Activated naive CD8-positive, alpha-beta T cell treated with anti-CD3 and anti-CD28 coated beads, Interleukin-2, amount 10 ng/mL, durations not matched to agents 7 days and 5 days (primary cell): ENCODE measurements at regions not wholly inside any gene's neighbourhood (a gene's known extent, or its start where the extent isn't known, plus 50 kb on each side); places are given as distances from the start of the nearest gene placed in this dataset.

Experiments used
- ATAC-seq: fragments of 150-1000 bp; cut with Tn5 transposase; one replicate; pipeline ENCODE4 v1.10.0; 2021; ENCODE audit warnings: low read depth, moderate library complexity
- POLR2A ChIA-PET: fragments of 350-600 bp; sonication (Branson Sonifier 250); formaldehyde crosslinking; loops from one replicate; lab custom pipeline; 2021; ENCODE audit warnings: antibody characterized with exemption; lab: Charles Lee
- DNase-seq: peaks from one replicate; pipeline ENCODE4 v3.0.0; 2021
- H3K27ac Mint-ChIP-seq: one replicate; pipeline ENCODE4 v1.8.0; 2022; ENCODE audit warnings: mild to moderate bottlenecking, mixed read lengths
- H3K27me3 Mint-ChIP-seq: one replicate; pipeline ENCODE4 v1.8.0; 2022; ENCODE audit warnings: mild to moderate bottlenecking, moderate library complexity, mixed read lengths
- H3K36me3 Mint-ChIP-seq: one replicate; pipeline ENCODE4 v1.8.0; 2021; ENCODE audit warnings: mild to moderate bottlenecking, mixed read lengths
- H3K4me1 Mint-ChIP-seq: one replicate; pipeline ENCODE4 v1.8.0; 2021; ENCODE audit warnings: mixed read lengths
- H3K4me3 Mint-ChIP-seq: one replicate; pipeline ENCODE4 v1.8.0; 2022; ENCODE audit warnings: mild to moderate bottlenecking, moderate library complexity, mixed read lengths
- H3K9me3 Mint-ChIP-seq: one replicate; pipeline ENCODE4 v1.8.0; 2021; ENCODE audit warnings: mixed read lengths

DNA sequence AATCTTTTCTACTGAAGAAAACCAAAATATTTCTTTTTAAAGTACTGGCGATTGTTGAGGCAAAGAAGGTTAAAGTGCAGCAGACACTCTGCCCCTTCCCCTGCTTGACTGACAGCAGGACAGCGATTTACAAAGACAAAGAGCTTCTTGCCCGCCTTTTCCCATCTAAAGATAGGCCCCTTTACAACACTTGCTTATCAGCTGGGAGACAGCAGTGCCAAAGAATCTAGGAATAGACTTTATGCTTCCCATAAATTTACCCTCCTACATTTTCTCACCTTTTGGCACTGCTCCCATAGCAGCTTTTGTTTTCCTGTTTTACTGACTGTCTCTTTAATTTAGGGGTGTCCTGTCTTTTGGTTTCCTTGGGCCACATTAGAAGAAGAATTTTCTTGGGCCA lies 824.1 kb downstream of the CCSER2 start:
- ATAC-seq (no peak), DNase-seq (no peak)
- H3K36me3 Mint-ChIP-seq, result no peaks in the 10 kb centered on the region
- H3K27ac Mint-ChIP-seq, result no peak overlapping the region
- H3K4me3 Mint-ChIP-seq, result no peak overlapping the region
- no peaks in the 10 kb centered on the region for H3K4me1 Mint-ChIP-seq
- no peaks in the 10 kb centered on the region for H3K27me3 Mint-ChIP-seq
- POLR2A ChIA-PET, result no interaction called here
- no peaks in the 10 kb centered on the region for H3K9me3 Mint-ChIP-seq

DNA sequence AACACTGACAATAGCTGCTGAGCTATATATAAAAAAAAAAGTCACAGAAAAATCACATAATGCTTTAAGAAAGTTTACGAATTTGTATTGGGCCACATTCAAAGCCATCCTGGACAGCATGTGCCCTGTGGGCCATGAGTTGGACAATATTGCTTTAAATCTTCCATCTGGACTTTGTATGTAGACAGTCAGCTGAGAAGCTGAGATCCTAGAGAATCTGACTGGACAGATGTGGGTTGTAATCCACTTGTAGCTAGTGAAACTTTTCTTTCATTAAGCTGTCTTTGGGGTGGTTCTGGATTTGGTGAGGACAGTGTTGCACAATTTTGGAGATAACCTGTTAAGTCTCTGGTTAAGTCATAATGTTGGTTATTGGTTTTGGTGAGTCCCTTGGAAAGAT lies 824.5 kb downstream of the CCSER2 start:
- H3K36me3 Mint-ChIP-seq, result no peaks in the 10 kb centered on the region
- no peak overlapping the region for H3K4me3 Mint-ChIP-seq
- no peak overlapping the region for H3K27ac Mint-ChIP-seq
- POLR2A ChIA-PET, result no interaction called here
- no peaks in the 10 kb centered on the region for H3K4me1 Mint-ChIP-seq
- no peaks in the 10 kb centered on the region for H3K9me3 Mint-ChIP-seq
- no peak for DNase-seq
- no peaks in the 10 kb centered on the region for H3K27me3 Mint-ChIP-seq
- ATAC-seq, result no peak

DNA sequence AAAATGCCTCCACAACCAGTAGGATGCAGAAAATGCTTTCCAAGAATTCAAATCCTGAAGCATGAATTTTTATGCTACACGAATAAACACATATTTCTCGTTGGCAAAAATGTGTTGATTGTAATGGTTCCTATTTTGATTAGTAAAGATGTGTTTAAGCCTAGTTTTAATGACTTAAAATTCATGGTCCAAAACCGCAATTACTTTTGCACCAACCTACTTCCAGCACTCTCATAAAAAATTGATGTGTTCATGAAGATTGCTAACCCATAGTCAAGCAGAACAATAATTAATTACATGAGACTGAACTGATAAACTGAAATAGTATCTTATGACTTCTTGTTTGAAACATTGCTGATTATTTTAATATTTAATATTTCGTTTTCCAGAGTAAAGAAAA lies 828.8 kb downstream of the CCSER2 start:
- POLR2A ChIA-PET, result no interaction called here
- Mint-ChIP-seq H3K27ac (no peak overlapping the region), H3K36me3 (no peaks in the 10 kb centered on the region), H3K4me1 (no peaks in the 10 kb centered on the region), H3K27me3 (no peaks in the 10 kb centered on the region), H3K4me3 (no peak overlapping the region), H3K9me3 (no peaks in the 10 kb centered on the region)
- ATAC-seq (no peak), DNase-seq (no peak)

DNA sequence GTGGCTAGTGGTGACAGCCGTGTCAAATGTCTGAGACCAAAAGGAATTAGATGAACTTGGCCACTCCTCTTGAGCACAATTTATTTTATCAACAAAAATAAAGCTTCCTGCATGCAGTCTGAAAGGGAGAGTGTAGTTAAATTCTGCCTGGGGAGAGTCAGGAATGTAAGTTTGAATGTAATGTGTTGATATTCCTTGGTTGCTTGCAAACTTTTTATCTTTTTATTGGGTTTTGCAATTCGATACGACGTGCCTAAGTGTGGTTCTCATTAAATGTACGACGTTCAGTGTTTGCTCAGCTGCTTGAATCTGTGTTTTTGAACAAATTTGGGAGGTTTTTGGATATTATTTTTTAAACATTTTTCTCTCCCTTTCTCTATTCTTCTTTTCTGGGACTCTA lies 839.9 kb downstream of the CCSER2 start:
- POLR2A ChIA-PET, result no interaction called here
- Mint-ChIP-seq H3K27ac (no peak overlapping the region), H3K9me3 (peaks cover 1% of the 10 kb centered on the region), H3K4me1 (no peaks in the 10 kb centered on the region), H3K4me3 (no peak overlapping the region), H3K36me3 (no peaks in the 10 kb centered on the region), H3K27me3 (no peaks in the 10 kb centered on the region)
- no peak for ATAC-seq
- no peak for DNase-seq

DNA sequence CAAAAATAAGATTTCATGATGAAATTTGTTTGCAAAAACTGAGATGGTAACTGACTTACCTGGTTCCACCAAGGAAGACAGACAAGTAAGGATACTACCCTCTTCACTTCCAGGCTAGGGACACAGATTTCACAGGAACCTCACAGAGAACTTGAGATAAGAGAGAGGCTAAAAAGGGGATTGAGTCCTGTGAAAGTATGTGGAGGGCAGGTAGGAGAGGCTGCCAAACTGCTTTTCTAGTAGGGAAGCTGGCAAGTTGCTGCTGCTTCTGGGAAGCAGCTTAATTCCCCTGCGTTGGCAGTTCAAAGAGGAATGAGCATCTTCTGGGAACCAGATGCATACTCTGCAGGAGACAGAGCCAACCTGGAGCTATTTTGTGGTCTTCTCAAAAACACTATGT lies 841.6 kb downstream of the CCSER2 start:
- DNase-seq (no peak), ATAC-seq (no peak)
- POLR2A ChIA-PET, result no interaction called here
- no peak overlapping the region for H3K4me3 Mint-ChIP-seq
- H3K36me3 Mint-ChIP-seq, result no peaks in the 10 kb centered on the region
- H3K4me1 Mint-ChIP-seq, result no peaks in the 10 kb centered on the region
- H3K9me3 Mint-ChIP-seq, result peaks cover 1% of the 10 kb centered on the region
- H3K27me3 Mint-ChIP-seq, result no peaks in the 10 kb centered on the region
- H3K27ac Mint-ChIP-seq, result no peak overlapping the region

DNA sequence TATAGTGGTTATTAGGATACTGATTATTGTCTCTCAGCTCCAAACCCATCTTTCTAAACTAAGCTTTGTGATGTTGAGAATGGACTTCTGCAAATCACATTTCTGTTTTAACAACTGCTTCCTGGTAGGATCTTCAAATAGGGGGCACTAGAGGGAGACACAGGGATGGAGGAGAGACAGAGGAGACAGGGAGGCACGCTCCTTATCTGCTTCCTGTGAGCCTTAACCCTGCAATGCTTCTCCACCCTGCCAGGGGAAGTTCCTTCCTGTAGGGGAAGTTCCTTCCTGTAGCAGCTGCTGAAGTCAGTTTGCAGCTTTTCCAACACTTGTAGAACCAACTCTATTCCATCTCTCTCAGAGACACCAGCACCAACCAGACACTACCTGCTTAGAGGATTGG lies 847.2 kb downstream of the CCSER2 start:
- H3K4me1 Mint-ChIP-seq, result no peaks in the 10 kb centered on the region
- no peak overlapping the region for H3K4me3 Mint-ChIP-seq
- peaks cover 1% of the 10 kb centered on the region for H3K9me3 Mint-ChIP-seq
- H3K36me3 Mint-ChIP-seq, result no peaks in the 10 kb centered on the region
- DNase-seq (no peak), ATAC-seq (no peak)
- POLR2A ChIA-PET, result no interaction called here
- H3K27me3 Mint-ChIP-seq, result no peaks in the 10 kb centered on the region
- no peak overlapping the region for H3K27ac Mint-ChIP-seq

DNA sequence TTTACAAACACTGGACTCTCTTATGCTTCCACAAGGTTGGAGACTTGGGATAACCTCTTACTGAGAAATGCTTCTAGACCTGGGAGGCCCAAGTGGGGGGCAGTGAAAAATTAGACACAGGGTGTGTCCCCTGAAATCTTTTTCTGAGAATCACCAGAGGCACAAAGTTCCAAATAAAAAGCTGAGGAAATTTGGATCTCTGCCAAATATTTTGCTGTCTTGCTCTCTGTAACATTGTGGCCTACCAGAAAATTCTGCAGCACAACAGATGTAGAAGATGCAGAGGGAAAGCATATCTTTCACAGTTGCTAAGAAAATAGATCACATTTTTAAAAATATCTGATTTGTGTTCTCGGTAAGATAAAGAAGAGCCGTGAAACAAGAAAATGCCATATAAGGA lies 849.4 kb downstream of the CCSER2 start:
- no peak for DNase-seq
- no peak for ATAC-seq
- Mint-ChIP-seq H3K36me3 (no peaks in the 10 kb centered on the region), H3K27me3 (no peaks in the 10 kb centered on the region), H3K9me3 (no peaks in the 10 kb centered on the region), H3K27ac (no peak overlapping the region), H3K4me3 (no peak overlapping the region), H3K4me1 (no peaks in the 10 kb centered on the region)
- POLR2A ChIA-PET, result no interaction called here

DNA sequence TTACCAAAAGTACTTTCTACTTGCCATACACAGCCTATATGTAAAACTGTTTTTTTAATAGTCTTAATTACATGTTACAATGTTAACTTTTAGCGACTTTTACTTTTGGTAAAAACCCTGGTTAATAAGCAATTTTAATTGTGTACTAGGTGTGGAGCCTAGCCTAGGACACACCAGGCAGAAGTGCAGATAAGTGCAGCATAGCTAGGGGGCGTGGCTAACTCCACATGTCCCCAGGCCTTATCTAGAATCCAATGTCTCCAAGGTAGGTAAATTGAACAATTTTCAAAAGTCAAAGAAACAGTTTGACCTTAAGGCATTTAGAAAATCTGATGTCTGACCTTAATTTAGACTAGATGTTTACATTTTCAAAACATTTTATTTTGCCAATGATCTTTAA lies 858.7 kb downstream of the CCSER2 start:
- Mint-ChIP-seq H3K4me3 (no peak overlapping the region), H3K36me3 (no peaks in the 10 kb centered on the region), H3K9me3 (no peaks in the 10 kb centered on the region), H3K27ac (no peak overlapping the region), H3K4me1 (no peaks in the 10 kb centered on the region), H3K27me3 (no peaks in the 10 kb centered on the region)
- POLR2A ChIA-PET, result no interaction called here
- DNase-seq (no peak), ATAC-seq (no peak)

DNA sequence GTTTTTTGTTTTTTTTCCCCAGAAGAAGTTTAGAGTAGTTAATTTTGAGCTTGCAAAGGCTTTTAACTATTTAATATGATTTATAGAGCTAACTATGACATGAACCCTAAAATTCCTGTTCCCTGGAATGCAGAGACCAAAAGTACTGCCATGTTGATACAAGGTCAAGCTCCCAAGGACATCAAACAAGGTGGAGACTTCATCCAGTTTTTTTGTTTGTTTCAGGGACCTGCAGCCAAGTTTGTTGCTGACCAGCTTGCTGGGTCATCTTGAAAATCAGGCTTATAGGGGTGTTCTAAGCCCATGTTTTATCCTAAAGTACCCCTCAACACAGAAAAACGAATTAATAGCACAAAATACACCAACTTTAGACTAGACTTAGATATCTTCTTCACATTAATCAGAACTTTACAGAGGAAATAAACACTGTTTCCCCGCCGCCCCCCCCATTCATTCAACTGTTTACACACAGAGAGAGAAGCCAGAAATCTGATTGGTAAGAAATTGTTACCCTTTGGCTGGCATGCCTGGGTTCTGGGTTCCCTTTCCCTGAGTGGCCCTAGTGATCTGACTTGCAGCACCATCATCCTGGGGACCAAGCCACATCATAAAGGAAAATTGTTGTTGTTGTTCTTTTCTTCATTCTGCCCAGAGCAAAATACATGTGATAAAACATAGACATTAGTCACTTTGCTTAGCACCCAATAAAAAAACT lies 860.5 kb downstream of the CCSER2 start:
- Mint-ChIP-seq H3K4me1 (no peaks in the 10 kb centered on the region), H3K27ac (no peak overlapping the region), H3K36me3 (no peaks in the 10 kb centered on the region), H3K4me3 (no peak overlapping the region), H3K27me3 (no peaks in the 10 kb centered on the region), H3K9me3 (no peaks in the 10 kb centered on the region)
- DNase-seq (no peak), ATAC-seq (no peak)
- POLR2A ChIA-PET, result no interaction called here

DNA sequence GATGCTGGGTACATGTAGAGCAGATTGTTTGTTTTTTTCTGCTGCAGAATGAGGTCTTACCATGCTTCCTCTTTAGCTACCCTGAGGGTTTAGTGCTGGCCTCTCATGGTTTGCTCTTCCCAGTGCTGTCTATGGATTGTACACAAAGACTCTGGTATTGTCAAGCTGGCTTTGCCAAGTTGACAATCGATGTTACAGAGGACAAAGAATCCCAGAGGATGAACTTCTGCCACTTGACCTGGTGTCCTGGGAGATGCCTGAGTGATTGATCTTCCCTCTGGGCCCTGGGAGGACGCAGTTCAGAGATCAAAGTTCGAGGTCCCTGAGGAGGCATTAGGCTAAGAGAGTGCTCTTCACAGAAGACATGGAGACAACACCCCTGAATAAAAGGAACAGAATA lies 865.4 kb downstream of the CCSER2 start:
- ATAC-seq, result no peak
- H3K27me3 Mint-ChIP-seq, result no peaks in the 10 kb centered on the region
- no peaks in the 10 kb centered on the region for H3K4me1 Mint-ChIP-seq
- POLR2A ChIA-PET, result no interaction called here
- no peak overlapping the region for H3K4me3 Mint-ChIP-seq
- H3K9me3 Mint-ChIP-seq, result no peaks in the 10 kb centered on the region
- H3K27ac Mint-ChIP-seq, result no peak overlapping the region
- no peaks in the 10 kb centered on the region for H3K36me3 Mint-ChIP-seq
- no peak for DNase-seq

DNA sequence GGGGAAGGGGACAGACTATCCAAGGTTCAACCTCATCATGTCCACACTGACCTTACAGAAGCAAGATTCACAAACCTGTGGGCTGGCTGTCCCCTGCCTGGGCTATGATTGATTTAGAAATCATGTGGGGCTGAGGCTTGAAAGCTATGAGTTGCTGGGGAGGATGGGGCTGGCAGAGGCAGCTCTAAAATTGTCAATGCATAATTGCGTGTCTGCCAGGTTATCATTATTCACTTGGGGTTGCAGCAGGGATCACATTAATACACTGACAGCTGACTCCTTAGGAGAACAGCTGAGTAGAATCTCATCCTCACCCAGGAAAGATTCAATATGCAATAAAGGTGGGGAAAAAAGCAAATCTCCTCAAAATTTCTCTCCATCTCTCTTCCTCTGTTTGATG lies 866.3 kb downstream of the CCSER2 start:
- Mint-ChIP-seq H3K36me3 (no peaks in the 10 kb centered on the region), H3K9me3 (no peaks in the 10 kb centered on the region), H3K27ac (no peak overlapping the region), H3K27me3 (no peaks in the 10 kb centered on the region), H3K4me1 (no peaks in the 10 kb centered on the region), H3K4me3 (no peak overlapping the region)
- ATAC-seq, result no peak
- DNase-seq, result no peak
- POLR2A ChIA-PET, result no interaction called here

DNA sequence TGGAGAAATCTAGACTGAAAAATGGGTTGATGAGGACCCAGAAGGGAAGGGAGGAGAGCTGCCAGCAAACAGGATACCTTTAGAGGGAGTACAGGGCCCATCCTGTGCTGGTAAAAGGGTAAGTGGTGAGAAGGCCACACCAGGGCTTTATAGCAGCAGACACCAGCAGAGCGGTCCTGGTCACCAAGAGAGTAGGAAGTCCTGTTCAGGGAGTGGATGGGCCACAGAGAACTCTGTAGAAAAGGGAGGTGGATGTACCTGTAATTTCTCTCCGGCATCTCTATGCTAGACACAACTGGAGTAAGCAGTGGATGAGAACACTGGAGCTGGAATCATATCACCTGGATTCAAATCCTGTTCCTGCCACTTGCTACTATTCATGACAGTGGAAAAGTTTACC lies 867.2 kb downstream of the CCSER2 start:
- Mint-ChIP-seq H3K27ac (no peak overlapping the region), H3K27me3 (no peaks in the 10 kb centered on the region), H3K36me3 (no peaks in the 10 kb centered on the region), H3K4me1 (no peaks in the 10 kb centered on the region), H3K9me3 (no peaks in the 10 kb centered on the region), H3K4me3 (no peak overlapping the region)
- no peak for DNase-seq
- ATAC-seq, result no peak
- POLR2A ChIA-PET, result no interaction called here

DNA sequence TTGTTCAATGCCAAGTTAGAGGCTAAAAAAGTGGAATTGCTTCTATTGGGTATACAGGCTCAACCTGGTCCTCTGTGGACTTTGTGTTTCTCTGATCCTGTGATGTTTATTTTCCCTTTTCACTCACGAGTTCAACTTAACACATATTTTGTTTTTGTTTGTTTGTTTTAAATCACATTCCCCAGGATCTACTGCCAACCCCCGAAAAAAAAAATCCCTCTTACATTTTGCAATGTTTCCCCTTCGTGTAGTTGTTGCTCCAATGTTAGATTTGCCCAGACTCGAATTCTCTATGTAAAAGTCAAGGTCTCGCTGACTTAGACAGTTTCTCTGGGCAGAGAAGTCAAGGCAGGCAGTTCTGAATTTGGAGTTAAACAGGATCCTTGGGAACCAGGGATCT lies 876.4 kb downstream of the CCSER2 start:
- ATAC-seq, result no peak
- POLR2A ChIA-PET, result no interaction called here
- H3K9me3 Mint-ChIP-seq, result peaks cover 2% of the 10 kb centered on the region

DNA sequence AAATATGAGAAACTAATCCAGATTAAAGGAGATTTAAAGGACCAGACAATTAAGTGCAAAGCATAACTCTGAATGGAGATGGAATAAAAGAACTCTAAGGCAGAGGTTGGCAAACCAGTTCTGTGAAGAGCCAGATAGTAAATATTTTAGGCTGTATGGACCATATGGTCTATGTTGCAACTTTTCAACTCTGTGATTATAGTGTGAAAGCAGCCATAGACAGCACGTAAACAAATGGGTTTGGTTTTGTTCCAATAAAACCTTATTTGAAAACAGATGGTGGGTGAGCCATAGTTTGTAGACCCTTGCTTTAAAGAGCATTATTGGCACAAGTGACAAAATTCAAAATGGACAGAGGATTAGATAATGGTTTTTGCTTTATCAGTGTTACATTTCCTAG lies 884.1 kb downstream of the CCSER2 start:
- ATAC-seq (no peak), DNase-seq (no peak)
- H3K4me3 Mint-ChIP-seq, result no peak overlapping the region
- H3K27me3 Mint-ChIP-seq, result no peaks in the 10 kb centered on the region
- H3K9me3 Mint-ChIP-seq, result peaks cover 2% of the 10 kb centered on the region
- H3K4me1 Mint-ChIP-seq, result no peaks in the 10 kb centered on the region
- no peaks in the 10 kb centered on the region for H3K36me3 Mint-ChIP-seq
- H3K27ac Mint-ChIP-seq, result no peak overlapping the region
- POLR2A ChIA-PET, result no interaction called here

More for the DNA sequence above, 876.4 kb downstream of the CCSER2 start:
- no peak overlapping the region for H3K27ac Mint-ChIP-seq
- H3K27me3 Mint-ChIP-seq, result no peaks in the 10 kb centered on the region
- H3K4me3 Mint-ChIP-seq, result no peak overlapping the region
- H3K36me3 Mint-ChIP-seq, result no peaks in the 10 kb centered on the region
- no peaks in the 10 kb centered on the region for H3K4me1 Mint-ChIP-seq
- DNase-seq, result no peak

DNA sequence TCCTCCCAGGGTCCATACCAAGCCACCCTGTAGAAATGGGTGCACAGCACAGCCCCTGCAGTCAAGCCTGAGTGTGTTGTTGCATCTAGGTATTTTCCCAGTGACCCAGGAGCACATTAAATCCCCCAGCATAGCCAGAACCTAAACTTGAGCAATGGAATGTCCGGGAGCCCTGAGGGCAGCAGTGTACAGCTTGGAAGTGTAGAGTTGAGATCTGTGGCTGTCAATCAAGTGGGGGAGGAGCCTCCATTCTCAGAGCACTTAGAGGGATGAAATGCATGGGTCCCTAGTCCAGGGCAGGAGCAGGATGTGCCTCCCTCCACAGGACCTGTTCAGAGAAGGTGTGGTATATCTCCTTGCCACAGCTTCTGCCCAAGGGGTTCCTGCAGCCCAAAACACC lies 885.1 kb downstream of the CCSER2 start:
- ATAC-seq (no peak), DNase-seq (no peak)
- Mint-ChIP-seq H3K27ac (no peak overlapping the region), H3K9me3 (no peaks in the 10 kb centered on the region), H3K27me3 (no peaks in the 10 kb centered on the region), H3K4me1 (no peaks in the 10 kb centered on the region), H3K36me3 (no peaks in the 10 kb centered on the region), H3K4me3 (no peak overlapping the region)
- POLR2A ChIA-PET, result no interaction called here
